Osteoblast (primary cell): ENCODE measurements at regions not wholly inside any gene's neighbourhood (a gene's known extent, or its start where the extent isn't known, plus 50 kb on each side); places are given as distances from the start of the nearest gene placed in this dataset.

Experiments used
- DNase-seq: peaks from one replicate; pipeline ENCODE4 v3.0.0; 2011; ENCODE audit warnings: low spot score, mixed read lengths; ENCODE audit not compliant: insufficient read length; ENCODE audit errors: missing footprints
- H2AFZ ChIP-seq: 2 replicates; pipeline ENCODE4 v1.6.0; 2011; ENCODE audit warnings: mild to moderate bottlenecking, low read length
- H3K27ac ChIP-seq: 2 replicates; pipeline ENCODE4 v1.5.1; 2011; ENCODE audit warnings: mild to moderate bottlenecking, low read depth, low read length, moderate library complexity
- H3K27me3 ChIP-seq: 2 replicates; pipeline ENCODE4 v1.6.0; 2012; ENCODE audit warnings: mild to moderate bottlenecking, control low read depth, inconsistent platforms, low read length, moderate library complexity; ENCODE audit not compliant: insufficient read depth
- H3K36me3 ChIP-seq: 2 replicates; pipeline ENCODE4 v1.5.1; 2011; ENCODE audit warnings: mild to moderate bottlenecking, low read length, control low read depth, moderate library complexity; ENCODE audit not compliant: insufficient read depth
- H3K4me1 ChIP-seq: 2 replicates; pipeline ENCODE4 v1.5.1; 2011; ENCODE audit warnings: mild to moderate bottlenecking, low read length, control low read depth, moderate library complexity; ENCODE audit not compliant: insufficient read depth
- H3K4me2 ChIP-seq: 2 replicates; pipeline ENCODE4 v1.6.0; 2011; ENCODE audit warnings: mild to moderate bottlenecking, low read length; ENCODE audit not compliant: insufficient read depth
- H3K4me3 ChIP-seq: fragments of 200-600 bp; sonication (generic); 3 replicates; pipeline ENCODE4 v1.5.1; 2012; ENCODE audit warnings: mild to moderate bottlenecking, low read length, inconsistent platforms; ENCODE audit not compliant: insufficient read depth
- H3K79me2 ChIP-seq: 2 replicates; pipeline ENCODE4 v1.6.0; 2012; ENCODE audit warnings: mild to moderate bottlenecking, low read length, control low read depth, inconsistent platforms; ENCODE audit not compliant: insufficient read depth
- H3K9me3 ChIP-seq: 2 replicates; pipeline ENCODE4 v1.5.1; 2011; ENCODE audit warnings: low read depth, low read length, control low read depth
- H4K20me1 ChIP-seq: 2 replicates; pipeline ENCODE4 v1.6.0; 2012; ENCODE audit warnings: mild to moderate bottlenecking, low read length, control low read depth; ENCODE audit not compliant: insufficient read depth
- CTCF ChIP-seq: IDR thresholded peaks from 2 replicates; pipeline ENCODE4 v1.5.1; 2011; ENCODE audit warnings: mild to moderate bottlenecking, low read depth, low read length, moderate library complexity; ENCODE audit errors: extremely low read depth

- Histone ChIP-seq H3K27me3 (no peaks in the 10 kb centered on the region), H4K20me1 (no peaks in the 10 kb centered on the region), H3K4me2 (no peak overlapping the region), H3K4me1 (no peaks in the 10 kb centered on the region), H3K79me2 (no peaks in the 10 kb centered on the region), H3K4me3 (no peak overlapping the region), H2AFZ (no peak overlapping the region), H3K9me3 (no peaks in the 10 kb centered on the region), H3K27ac (no peak overlapping the region), H3K36me3 (no peaks in the 10 kb centered on the region)
- no peak for TF ChIP-seq CTCF
- DNase-seq = no peak
These were observed 235.6 kb upstream of the C9orf72 start for GRCh38 chr9:27808864-27809263.

- Histone ChIP-seq H4K20me1 (no peaks in the 10 kb centered on the region), H3K4me2 (no peak overlapping the region), H3K79me2 (no peaks in the 10 kb centered on the region), H3K36me3 (no peaks in the 10 kb centered on the region), H3K27ac (no peak overlapping the region), H3K4me1 (no peaks in the 10 kb centered on the region), H3K9me3 (no peaks in the 10 kb centered on the region), H3K27me3 (no peaks in the 10 kb centered on the region), H2AFZ (no peak overlapping the region), H3K4me3 (no peak overlapping the region)
- DNase-seq = no peak
- TF ChIP-seq CTCF = no peak
These were observed 244.5 kb upstream of the C9orf72 start for GRCh38 chr9:27817747-27818146.

GRCh38 chr9:27818348-27818747, 245.1 kb upstream of the C9orf72 start:
- H3K9me3 ChIP-seq = no peaks in the 10 kb centered on the region
- no peak overlapping the region for H3K4me3 ChIP-seq
- H3K27me3 ChIP-seq = no peaks in the 10 kb centered on the region
- TF ChIP-seq CTCF = no peak
- H3K36me3 ChIP-seq = no peaks in the 10 kb centered on the region
- no peaks in the 10 kb centered on the region for H3K4me1 ChIP-seq
- H3K27ac ChIP-seq = no peak overlapping the region
- no peak for DNase-seq
- no peak overlapping the region for H3K4me2 ChIP-seq
- no peak overlapping the region for H2AFZ ChIP-seq
- H3K79me2 ChIP-seq = no peaks in the 10 kb centered on the region
- no peaks in the 10 kb centered on the region for H4K20me1 ChIP-seq

- Histone ChIP-seq H3K4me1 (no peaks in the 10 kb centered on the region), H3K79me2 (no peaks in the 10 kb centered on the region), H3K4me2 (no peak overlapping the region), H3K27me3 (no peaks in the 10 kb centered on the region), H3K4me3 (no peak overlapping the region), H3K9me3 (no peaks in the 10 kb centered on the region), H3K36me3 (no peaks in the 10 kb centered on the region), H2AFZ (no peak overlapping the region), H4K20me1 (no peaks in the 10 kb centered on the region), H3K27ac (no peak overlapping the region)
- no peak for TF ChIP-seq CTCF
- no peak for DNase-seq
These were observed 255.6 kb upstream of the C9orf72 start for GRCh38 chr9:27828908-27829307.
